IMR-90 (cell line): ENCODE measurements at regions not wholly inside any gene's neighbourhood (a gene's known extent, or its start where the extent isn't known, plus 50 kb on each side); places are given as distances from the start of the nearest gene placed in this dataset.

Source experiments
- ATAC-seq: fragments of 200-7000 bp; cut with Tn5 transposase; 2 replicates; pipeline ENCODE4 v1.9.1; 2020; ENCODE audit warnings: low read depth, mild to moderate bottlenecking, moderate library complexity
- BruUV-seq: library from RNA; stranded (reverse); fragments of 400-500 nt; replicated peaks from 2 replicates; lab custom pipeline; 2021; lab: Mats Ljungman, UMichigan
- CTCF ChIA-PET: fragments of 300-600 bp; formaldehyde crosslinking; extraction: SDS; loops from one replicate; lab custom pipeline; 2021; ENCODE audit warnings: antibody characterized with exemption; lab: Yijun Ruan, JAX
- POLR2A ChIA-PET: fragments of 300-600 bp; sonication (Branson Sonifier 250); formaldehyde crosslinking; loops from one replicate; lab custom pipeline; 2022; ENCODE audit warnings: antibody characterized with exemption; ENCODE audit not compliant: unreplicated experiment; lab: Charles Lee
- DNase-seq: peaks from one replicate; pipeline ENCODE4 v3.0.0; 2013
- H2AFZ ChIP-seq: replicated peaks from 2 replicates; pipeline ENCODE3; 2013; ENCODE audit warnings: low read length, mild to moderate bottlenecking; ENCODE audit not compliant: poor library complexity
- H2AK5ac ChIP-seq: 2 replicates; pipeline ENCODE4 v1.6.1; 2013; ENCODE audit warnings: low read depth, low read length, inconsistent platforms
- H2AK9ac ChIP-seq: replicated peaks from 2 replicates; pipeline ENCODE3; 2013; ENCODE audit warnings: mild to moderate bottlenecking, low read depth, low read length, moderate library complexity; ENCODE audit not compliant: poor library complexity
- H2BK120ac ChIP-seq: 2 replicates; pipeline ENCODE4 v1.6.1; 2013; ENCODE audit warnings: low read depth, low read length, inconsistent platforms
- H2BK15ac ChIP-seq: 3 replicates; pipeline ENCODE4 v1.6.1; 2013; ENCODE audit warnings: low read depth, low read length, inconsistent platforms
- H2BK20ac ChIP-seq: 2 replicates; pipeline ENCODE4 v1.6.1; 2013; ENCODE audit warnings: low read depth, mild to moderate bottlenecking, inconsistent platforms, low read length, moderate library complexity
- H2BK5ac ChIP-seq: 2 replicates; pipeline ENCODE4 v1.6.1; 2013; ENCODE audit warnings: mild to moderate bottlenecking, low read depth, low read length, inconsistent platforms; ENCODE audit not compliant: poor library complexity, severe bottlenecking
- H3K14ac ChIP-seq: replicated peaks from 2 replicates; pipeline ENCODE4 v1.6.1; 2013; ENCODE audit warnings: low read depth, low read length, inconsistent platforms
- H3K18ac ChIP-seq: 2 replicates; pipeline ENCODE4 v1.6.1; 2013; ENCODE audit warnings: low read depth, low read length, control low read depth
- H3K23ac ChIP-seq: 2 replicates; pipeline ENCODE4 v1.6.1; 2013; ENCODE audit warnings: low read depth, low read length, inconsistent platforms
- H3K27ac ChIP-seq: 2 replicates; pipeline ENCODE4 v1.5.1; 2013; ENCODE audit warnings: mild to moderate bottlenecking, control low read depth, low read length; ENCODE audit not compliant: insufficient read depth
- H3K27me3 ChIP-seq: 2 replicates; pipeline ENCODE4 v1.6.1; 2013; ENCODE audit warnings: low read length; ENCODE audit not compliant: control insufficient read depth, insufficient read depth
- H3K36me3 ChIP-seq: 2 replicates; pipeline ENCODE4 v1.6.1; 2013; ENCODE audit warnings: low read length, mixed read lengths; ENCODE audit not compliant: control insufficient read depth, insufficient read depth
- H3K4ac ChIP-seq: 2 replicates; pipeline ENCODE4 v1.6.1; 2013; ENCODE audit warnings: low read depth, low read length, inconsistent platforms
- H3K4me1 ChIP-seq: 2 replicates; pipeline ENCODE4 v1.6.1; 2013; ENCODE audit warnings: low read length, mixed read lengths; ENCODE audit not compliant: control insufficient read depth, insufficient read depth
- H3K4me2 ChIP-seq: 2 replicates; pipeline ENCODE4 v1.6.1; 2013; ENCODE audit warnings: low read depth, mild to moderate bottlenecking, control low read depth, low read length, moderate library complexity
- H3K4me3 ChIP-seq: 2 replicates; pipeline ENCODE4 v1.5.1; 2013; ENCODE audit warnings: low read depth, mild to moderate bottlenecking, control low read depth, low read length, moderate library complexity; ENCODE audit not compliant: insufficient read depth
- H3K56ac ChIP-seq: 2 replicates; pipeline ENCODE4 v1.6.1; 2013; ENCODE audit warnings: low read length, inconsistent platforms; ENCODE audit not compliant: insufficient read depth; ENCODE audit errors: extremely low read depth
- H3K79me1 ChIP-seq, 2 experiments: 2 replicates each; pipeline ENCODE4 v1.6.1; 2013; ENCODE audit warnings: low read length in 2 of 2, inconsistent platforms in 1 of 2, low read depth in 1 of 2
- H3K9ac ChIP-seq: 2 replicates; pipeline ENCODE4 v1.6.1; 2013; ENCODE audit warnings: low read depth, low read length, control low read depth
- H3K9me1 ChIP-seq: 2 replicates; pipeline ENCODE4 v1.6.1; 2013; ENCODE audit warnings: low read length, inconsistent platforms; ENCODE audit not compliant: insufficient read depth
- H3K9me3 ChIP-seq: 2 replicates; pipeline ENCODE4 v1.6.1; 2013; ENCODE audit warnings: low read length; ENCODE audit not compliant: control insufficient read depth, insufficient read depth
- H4K20me1 ChIP-seq: 2 replicates; pipeline ENCODE4 v1.6.1; 2013; ENCODE audit warnings: low read length, inconsistent platforms; ENCODE audit not compliant: insufficient read depth
- H4K5ac ChIP-seq: 2 replicates; pipeline ENCODE4 v1.6.1; 2013; ENCODE audit warnings: mild to moderate bottlenecking, low read depth, low read length, control low read depth
- H4K8ac ChIP-seq, 2 experiments: 2 replicates each; pipeline ENCODE4 v1.6.1; 2013; ENCODE audit warnings: low read depth in 2 of 2, low read length in 2 of 2, control low read depth in 1 of 2, inconsistent platforms in 1 of 2
- H4K91ac ChIP-seq: 2 replicates; pipeline ENCODE4 v1.6.1; 2013; ENCODE audit warnings: low read depth, low read length, inconsistent platforms; ENCODE audit not compliant: insufficient read depth
- BHLHE40 ChIP-seq: fragments of 150-350 bp; IDR thresholded peaks from 2 replicates; pipeline ENCODE4 v1.6.1; 2016; ENCODE audit warnings: mild to moderate bottlenecking, low read depth, low read length
- CEBPB ChIP-seq: IDR thresholded peaks from 2 replicates; pipeline ENCODE4 v1.6.1; 2012; ENCODE audit warnings: low read depth, low read length, improper control_type of control experiment
- CHD1 ChIP-seq: IDR thresholded peaks from 2 replicates; pipeline ENCODE4 v1.6.1; 2012; ENCODE audit warnings: low read depth, low read length, improper control_type of control experiment
- FOS ChIP-seq: fragments of 150-350 bp; IDR thresholded peaks from 2 replicates; pipeline ENCODE4 v1.6.1; 2016; ENCODE audit warnings: low read depth, low read length
- MAFK ChIP-seq: IDR thresholded peaks from 2 replicates; pipeline ENCODE4 v1.6.1; 2012; ENCODE audit warnings: low read depth, low read length, improper control_type of control experiment
- MAZ ChIP-seq: IDR thresholded peaks from 2 replicates; pipeline ENCODE4 v1.6.1; 2012; ENCODE audit warnings: low read depth, mild to moderate bottlenecking, low read length, improper control_type of control experiment, moderate library complexity, borderline replicate concordance
- MXI1 ChIP-seq: IDR thresholded peaks from 2 replicates; pipeline ENCODE4 v1.6.1; 2012; ENCODE audit warnings: low read depth, mild to moderate bottlenecking, low read length, moderate library complexity, borderline replicate concordance
- NFE2L2 ChIP-seq: fragments of 150-350 bp; IDR thresholded peaks from 2 replicates; pipeline ENCODE4 v1.6.1; 2016; ENCODE audit warnings: low read depth, mild to moderate bottlenecking, low read length
- POLR2A ChIP-seq: IDR thresholded peaks from 2 replicates; pipeline ENCODE4 v1.6.1; 2012; ENCODE audit warnings: mild to moderate bottlenecking, low read depth, low read length
- RAD21 ChIP-seq: IDR thresholded peaks from 2 replicates; pipeline ENCODE4 v1.6.1; 2012; ENCODE audit warnings: low read length, improper control_type of control experiment
- RCOR1 ChIP-seq: IDR thresholded peaks from 2 replicates; pipeline ENCODE4 v1.6.1; 2012; ENCODE audit warnings: mild to moderate bottlenecking, low read length, improper control_type of control experiment; ENCODE audit not compliant: insufficient replicate concordance
- RFX5 ChIP-seq: IDR thresholded peaks from 2 replicates; pipeline ENCODE4 v1.8.0; 2012; ENCODE audit warnings: low read depth, mild to moderate bottlenecking, low read length, moderate library complexity
- SMC3 ChIP-seq: fragments of 150-350 bp; IDR thresholded peaks from 2 replicates; pipeline ENCODE4 v1.6.1; 2016; ENCODE audit warnings: low read depth, mild to moderate bottlenecking, antibody characterized with exemption, low read length, moderate library complexity
- WGBS, 2 experiments: methylation state at CpG; one replicate each; pipeline versions ENCODE4 v1.1.5 to v1.1.7; 2013; ENCODE audit warnings: missing lambda C conversion rate in 2 of 2; ENCODE audit not compliant: insufficient read length in 1 of 2; ENCODE audit errors: extremely low coverage in 2 of 2; 5-methylcytosine and 5-hydroxymethylcytosine counted together
- dilution Hi-C: fragments of 300-500 bp; cut with HindIII; formaldehyde crosslinking; loops from one replicate; pipeline ENCODE4 v1.14.3; 2018; ENCODE audit warnings: low sequenced_read_pairs; ENCODE audit not compliant: unreplicated experiment
- in situ Hi-C: fragments of 300-500 bp; cut with MboI; formaldehyde crosslinking; loops from 3 replicates; pipeline ENCODE4 v1.14.3; 2019; ENCODE audit warnings: low sequenced_read_pairs, inconsistent platforms, mixed read lengths
- intact Hi-C: fragments of 100-400 bp; cut with micrococcal nuclease; formaldehyde crosslinking; loops from 2 replicates; pipeline ENCODE4 v1.10.0; 2022
- TF ChIP-seq, protein P1 (sequence below): conservative IDR thresholded peaks from 2 replicates; pipeline ENCODE4 v1.5.1; 2012; ENCODE audit warnings: mild to moderate bottlenecking, low read depth, low read length, improper control_type of control experiment
- TF ChIP-seq, protein P2 (sequence below): fragments of 150-350 bp; IDR thresholded peaks from 2 replicates; pipeline ENCODE4 v1.6.1; 2017; ENCODE audit warnings: mild to moderate bottlenecking, antibody characterized with exemption, low read length, low read depth
- TF ChIP-seq, protein P3 (sequence below): fragments of 150-350 bp; IDR thresholded peaks from 2 replicates; pipeline ENCODE4 v1.6.1; 2016; ENCODE audit warnings: low read depth, mild to moderate bottlenecking, low read length, moderate library complexity, borderline replicate concordance

DNA sequence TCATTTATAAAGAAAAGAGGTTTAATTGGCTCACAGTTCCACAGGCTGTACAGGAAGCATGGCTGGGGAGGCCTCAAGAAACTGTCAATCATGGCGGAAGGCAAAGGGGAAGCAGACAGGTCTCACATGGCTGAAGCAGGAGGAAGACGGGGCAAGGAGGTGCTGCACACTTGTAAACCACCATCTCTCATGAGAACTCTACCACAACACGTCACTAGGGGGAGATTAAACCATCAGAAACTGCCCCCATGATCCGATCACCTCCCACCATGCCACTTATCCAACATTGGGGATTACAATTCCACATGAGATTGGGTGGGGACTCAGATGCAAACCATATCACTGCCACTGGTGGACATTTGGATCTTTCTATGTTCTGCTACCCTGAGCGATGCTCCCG, 351.4 kb downstream of the NPHP4 start:
- Histone ChIP-seq H2BK20ac (no peak overlapping the region), H2BK5ac (no peak overlapping the region), H3K23ac (no peak overlapping the region), H2AK5ac (no peak overlapping the region), H3K4me3 (no peak overlapping the region), H2AFZ (no peak overlapping the region), H2BK120ac (no peak overlapping the region), H4K8ac (no peak overlapping the region), H3K27me3 (no peaks in the 10 kb centered on the region), H3K4ac (no peak overlapping the region), H3K18ac (no peak overlapping the region), H4K5ac (no peak overlapping the region), H3K4me2 (no peak overlapping the region), H3K4me1 (no peaks in the 10 kb centered on the region), H3K9me1 (no peaks in the 10 kb centered on the region), H2BK15ac (no peak overlapping the region), H4K20me1 (no peaks in the 10 kb centered on the region), H3K27ac (no peak overlapping the region), H3K14ac (no peak overlapping the region), H3K36me3 (no peaks in the 10 kb centered on the region), H3K56ac (no peak overlapping the region), H4K91ac (no peak overlapping the region), H2AK9ac (no peak overlapping the region), H3K79me1 (no peaks in the 10 kb centered on the region), H3K9me3 (peaks cover 28% of the 10 kb centered on the region), H3K9ac (no peak overlapping the region)
- dilution Hi-C loops = no loop called here
- ATAC-seq (no peak), DNase-seq (no peak)
- in situ Hi-C loops = no loop called here
- ChIA-PET CTCF (no interaction called here), POLR2A (no interaction called here)
- TF ChIP-seq NFE2L2 = no peak
- no peak for TF ChIP-seq RCOR1
- no peak for TF ChIP-seq POLR2A
- no peak for TF ChIP-seq MAZ
- no peak for TF ChIP-seq BHLHE40
- TF ChIP-seq, protein P1, sequence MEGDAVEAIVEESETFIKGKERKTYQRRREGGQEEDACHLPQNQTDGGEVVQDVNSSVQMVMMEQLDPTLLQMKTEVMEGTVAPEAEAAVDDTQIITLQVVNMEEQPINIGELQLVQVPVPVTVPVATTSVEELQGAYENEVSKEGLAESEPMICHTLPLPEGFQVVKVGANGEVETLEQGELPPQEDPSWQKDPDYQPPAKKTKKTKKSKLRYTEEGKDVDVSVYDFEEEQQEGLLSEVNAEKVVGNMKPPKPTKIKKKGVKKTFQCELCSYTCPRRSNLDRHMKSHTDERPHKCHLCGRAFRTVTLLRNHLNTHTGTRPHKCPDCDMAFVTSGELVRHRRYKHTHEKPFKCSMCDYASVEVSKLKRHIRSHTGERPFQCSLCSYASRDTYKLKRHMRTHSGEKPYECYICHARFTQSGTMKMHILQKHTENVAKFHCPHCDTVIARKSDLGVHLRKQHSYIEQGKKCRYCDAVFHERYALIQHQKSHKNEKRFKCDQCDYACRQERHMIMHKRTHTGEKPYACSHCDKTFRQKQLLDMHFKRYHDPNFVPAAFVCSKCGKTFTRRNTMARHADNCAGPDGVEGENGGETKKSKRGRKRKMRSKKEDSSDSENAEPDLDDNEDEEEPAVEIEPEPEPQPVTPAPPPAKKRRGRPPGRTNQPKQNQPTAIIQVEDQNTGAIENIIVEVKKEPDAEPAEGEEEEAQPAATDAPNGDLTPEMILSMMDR = no peak
- TF ChIP-seq, protein P2, sequence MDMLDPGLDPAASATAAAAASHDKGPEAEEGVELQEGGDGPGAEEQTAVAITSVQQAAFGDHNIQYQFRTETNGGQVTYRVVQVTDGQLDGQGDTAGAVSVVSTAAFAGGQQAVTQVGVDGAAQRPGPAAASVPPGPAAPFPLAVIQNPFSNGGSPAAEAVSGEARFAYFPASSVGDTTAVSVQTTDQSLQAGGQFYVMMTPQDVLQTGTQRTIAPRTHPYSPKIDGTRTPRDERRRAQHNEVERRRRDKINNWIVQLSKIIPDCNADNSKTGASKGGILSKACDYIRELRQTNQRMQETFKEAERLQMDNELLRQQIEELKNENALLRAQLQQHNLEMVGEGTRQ = no peak
- TF ChIP-seq MXI1 = no peak
- no peak for TF ChIP-seq RAD21
- no peak for TF ChIP-seq CHD1
- TF ChIP-seq FOS = no peak
- TF ChIP-seq, protein P3, sequence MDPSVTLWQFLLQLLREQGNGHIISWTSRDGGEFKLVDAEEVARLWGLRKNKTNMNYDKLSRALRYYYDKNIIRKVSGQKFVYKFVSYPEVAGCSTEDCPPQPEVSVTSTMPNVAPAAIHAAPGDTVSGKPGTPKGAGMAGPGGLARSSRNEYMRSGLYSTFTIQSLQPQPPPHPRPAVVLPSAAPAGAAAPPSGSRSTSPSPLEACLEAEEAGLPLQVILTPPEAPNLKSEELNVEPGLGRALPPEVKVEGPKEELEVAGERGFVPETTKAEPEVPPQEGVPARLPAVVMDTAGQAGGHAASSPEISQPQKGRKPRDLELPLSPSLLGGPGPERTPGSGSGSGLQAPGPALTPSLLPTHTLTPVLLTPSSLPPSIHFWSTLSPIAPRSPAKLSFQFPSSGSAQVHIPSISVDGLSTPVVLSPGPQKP = no peak
- TF ChIP-seq CEBPB = no peak
- no peak for TF ChIP-seq RFX5
- TF ChIP-seq MAFK = no peak
- no peak for TF ChIP-seq SMC3
- intact Hi-C loops = no loop called here
- WGBS, 2 experiments = 100% methylated on average over 2 of the region's 6 CpGs; no CpG with 5 or more reads in 1 of the 2 experiments
- no TSS peak for BruUV-seq
